Fibroblast of skin of left biceps (primary cell): ENCODE measurements at regions not wholly inside any gene's neighbourhood (a gene's known extent, or its start where the extent isn't known, plus 50 kb on each side); places are given as distances from the start of the nearest gene placed in this dataset.

Experiments used
- DNase-seq, 2 experiments: peaks; one replicate each; pipeline ENCODE4 v3.0.0-alpha.2; 2013; ENCODE audit warnings: low read depth in 2 of 2

GRCh38 chr13:97057176-97057575, 62.9 kb upstream of the OXGR1 start:
- DNase-seq = peak; percentile 57 to 70

- peak; percentile 66 to 72 for DNase-seq
Observed at GRCh38 chr13:97058391-97058790, 64.1 kb upstream of the OXGR1 start.

- peak; percentile 23 to 35 for DNase-seq
Observed at GRCh38 chr13:97058926-97059325, 64.7 kb upstream of the OXGR1 start.

GRCh38 chr13:97067017-97067895, 73.0 kb upstream of the OXGR1 start:
- peak; percentile 55 to 60 for DNase-seq

- DNase-seq = no peak
Observed at GRCh38 chr13:97068151-97068550, 73.9 kb upstream of the OXGR1 start.

- DNase-seq = no peak
Observed at GRCh38 chr13:97069050-97069815, 75.0 kb upstream of the OXGR1 start.

- DNase-seq = no peak
Observed at GRCh38 chr13:97072297-97072696, 78.0 kb upstream of the OXGR1 start.

GRCh38 chr13:97074618-97075017, 80.3 kb upstream of the OXGR1 start:
- no peak for DNase-seq

- DNase-seq = no peak
Observed at GRCh38 chr13:97076898-97077297, 82.6 kb upstream of the OXGR1 start.

GRCh38 chr13:97077341-97077740, 83.1 kb upstream of the OXGR1 start:
- no peak for DNase-seq

- DNase-seq = no peak
Observed at GRCh38 chr13:97079726-97080125, 85.5 kb upstream of the OXGR1 start.

- DNase-seq = no peak
Observed at GRCh38 chr13:97082461-97083207, 88.4 kb upstream of the OXGR1 start.

- no peak for DNase-seq
Observed at GRCh38 chr13:97091196-97091595, 96.9 kb upstream of the OXGR1 start.

GRCh38 chr13:97100821-97101220, 106.5 kb upstream of the OXGR1 start:
- no peak for DNase-seq

- no peak for DNase-seq
Observed at GRCh38 chr13:97101912-97102708, 107.8 kb upstream of the OXGR1 start.

- DNase-seq = no peak
Observed at GRCh38 chr13:97106323-97106722, 112.0 kb upstream of the OXGR1 start.

GRCh38 chr13:97107815-97108529, 113.7 kb upstream of the OXGR1 start:
- DNase-seq = no peak

- no peak for DNase-seq
Observed at GRCh38 chr13:97108530-97108900, 113.6 kb upstream of the MBNL2 start.

- no peak for DNase-seq
Observed at GRCh38 chr13:97109256-97109655, 112.9 kb upstream of the MBNL2 start.

- peak; percentile 64 to 68 for DNase-seq
Observed at GRCh38 chr13:97109841-97110492, 112.2 kb upstream of the MBNL2 start.
